ENCODE measurements at regions not wholly inside any gene's neighbourhood (a gene's known extent, or its start where the extent isn't known, plus 50 kb on each side); places are given as distances from the start of the nearest gene placed in this dataset.

DNA sequence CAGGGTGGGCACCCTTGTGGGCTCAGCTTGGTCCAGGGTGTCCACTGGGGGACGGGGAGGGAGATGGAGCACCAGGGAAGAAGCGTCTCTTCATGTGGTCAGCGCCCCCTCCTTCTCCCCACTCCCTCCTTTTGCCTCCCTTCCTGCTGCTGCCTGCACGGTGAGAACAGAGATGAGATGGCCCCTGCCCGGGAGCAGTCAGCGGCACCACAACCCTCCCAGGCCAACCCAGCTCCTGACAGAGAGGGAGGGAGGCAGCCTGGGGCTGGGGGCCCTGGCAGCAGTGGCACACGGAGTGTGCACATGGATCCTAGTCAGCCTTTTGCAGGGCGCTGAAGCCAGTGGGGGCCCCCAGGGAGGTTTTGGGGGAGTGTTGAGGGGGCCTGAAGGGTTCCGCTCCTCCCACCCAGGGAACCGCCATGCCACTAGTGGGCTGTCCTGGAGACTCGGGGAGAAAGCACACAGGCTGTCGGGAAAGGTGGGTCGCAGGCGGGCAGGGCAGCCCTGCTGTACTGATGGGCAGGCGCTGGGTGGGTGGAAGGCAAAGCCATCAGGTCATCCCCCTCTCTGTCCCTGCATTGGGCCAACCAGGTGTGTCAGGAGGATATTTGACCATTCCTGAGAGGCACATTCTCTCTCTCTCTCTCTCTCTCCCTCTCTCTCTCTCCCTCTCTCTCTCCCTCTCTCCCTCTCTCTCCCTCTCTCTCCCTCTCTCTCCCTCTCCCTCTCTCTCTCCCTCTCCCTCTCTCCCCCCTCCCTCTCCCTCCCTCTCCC, 94.3 kb upstream of the BHLHE23 start:
- DNase-seq (ENCODE audit: low read depth): no peak

DNA sequence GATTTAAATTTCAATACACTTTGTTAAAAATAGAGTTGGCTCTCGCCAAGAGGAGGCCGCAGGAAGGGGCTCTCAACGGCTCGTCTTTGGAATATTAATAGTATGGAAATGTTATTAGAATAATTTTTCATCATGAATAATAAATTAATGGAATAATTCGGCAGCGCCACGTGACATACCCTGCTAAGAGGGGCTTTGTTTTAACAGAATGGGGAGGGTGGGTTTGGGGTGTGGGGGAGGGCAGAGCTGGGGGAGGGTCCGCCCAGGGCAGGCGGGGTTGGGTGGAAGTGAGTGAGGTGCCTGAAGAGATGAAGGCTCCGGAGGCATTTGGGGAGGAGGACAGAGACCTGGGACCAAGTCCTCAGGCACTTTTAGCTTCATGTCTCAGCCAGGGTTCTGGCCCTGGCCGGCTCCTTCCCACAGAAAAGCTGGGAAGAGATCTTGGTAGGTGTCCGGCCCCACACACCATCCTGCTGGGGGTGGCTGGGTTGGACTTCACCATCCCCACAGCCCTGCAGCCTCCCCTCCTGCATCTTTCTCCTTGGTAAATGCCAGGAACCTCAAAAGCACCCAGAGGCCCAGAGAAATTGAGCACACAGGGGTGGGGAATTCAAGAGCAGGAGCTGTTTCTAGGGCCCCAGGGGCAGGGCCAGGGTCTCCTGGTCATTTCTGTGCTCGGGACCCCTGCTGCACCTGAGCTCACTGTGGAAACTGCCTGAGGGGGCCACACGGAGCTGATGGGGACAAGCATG, 93.6 kb upstream of the BHLHE23 start:
- no peak for DNase-seq (ENCODE audit: low read depth)

DNA sequence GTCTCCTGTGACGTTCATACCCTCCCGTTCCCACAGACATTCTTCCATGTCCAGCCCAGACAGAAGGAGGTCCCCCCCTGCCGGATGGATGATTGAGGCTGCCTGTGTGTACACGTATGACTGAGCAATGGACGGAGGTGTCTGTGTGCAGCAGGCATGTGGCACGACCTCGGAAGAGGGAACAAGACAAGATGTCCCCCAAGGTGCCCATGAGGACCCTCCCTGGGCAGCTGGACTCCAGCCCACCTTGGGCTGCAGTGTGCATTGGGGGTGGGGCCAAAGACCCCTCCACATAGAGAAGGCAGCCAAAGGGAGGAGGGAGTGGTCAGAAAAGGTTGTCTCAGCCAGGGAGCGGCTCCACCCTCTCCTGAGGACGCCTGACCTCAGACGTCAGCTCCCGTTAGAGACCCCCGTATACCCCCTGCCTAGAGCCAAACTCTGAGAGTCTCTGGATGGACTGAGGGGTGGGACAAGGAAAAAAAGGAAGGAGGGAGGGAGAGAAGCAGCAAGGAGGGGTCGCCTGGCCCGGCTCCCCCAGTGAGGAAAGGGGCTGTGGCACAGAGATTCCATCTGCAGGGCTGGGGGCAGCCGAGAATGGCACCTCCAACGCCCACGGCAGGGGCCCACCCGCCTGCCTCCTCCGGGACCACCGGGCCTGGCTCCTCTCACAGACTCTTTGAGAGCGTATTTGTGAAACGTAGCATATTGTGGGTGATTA, 92.9 kb upstream of the BHLHE23 start:
- no peak for DNase-seq (ENCODE audit: low read depth)

DNA sequence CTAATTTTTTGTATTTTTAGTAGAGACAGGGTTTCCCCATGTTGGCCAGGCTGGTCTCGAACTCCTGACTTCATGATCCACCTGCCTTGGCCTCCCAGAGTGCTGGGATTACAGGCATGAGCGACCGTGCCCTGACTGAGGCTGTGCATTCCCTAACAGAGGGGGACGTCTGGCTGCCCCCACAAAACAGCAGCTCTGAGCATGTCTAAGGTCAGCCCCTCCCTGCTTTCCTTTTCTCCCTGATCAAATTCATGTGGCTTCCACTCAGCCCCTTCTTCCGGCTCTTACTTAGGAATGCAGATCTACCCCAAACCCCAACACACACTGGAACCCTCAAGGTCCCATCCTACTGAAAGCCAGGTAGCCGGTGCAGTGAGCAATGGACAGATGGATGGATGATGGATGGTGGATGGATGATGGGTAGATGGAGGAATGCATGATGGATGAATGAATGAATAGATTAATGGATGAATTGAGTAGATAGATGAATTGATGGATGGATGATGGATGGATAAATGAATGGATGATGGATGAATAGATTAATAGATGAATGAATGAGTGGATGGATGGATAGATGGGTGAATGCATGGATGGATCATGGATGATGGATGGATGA, 91.5 kb upstream of the BHLHE23 start:
- DNase-seq (ENCODE audit: low read depth): no peak

DNA sequence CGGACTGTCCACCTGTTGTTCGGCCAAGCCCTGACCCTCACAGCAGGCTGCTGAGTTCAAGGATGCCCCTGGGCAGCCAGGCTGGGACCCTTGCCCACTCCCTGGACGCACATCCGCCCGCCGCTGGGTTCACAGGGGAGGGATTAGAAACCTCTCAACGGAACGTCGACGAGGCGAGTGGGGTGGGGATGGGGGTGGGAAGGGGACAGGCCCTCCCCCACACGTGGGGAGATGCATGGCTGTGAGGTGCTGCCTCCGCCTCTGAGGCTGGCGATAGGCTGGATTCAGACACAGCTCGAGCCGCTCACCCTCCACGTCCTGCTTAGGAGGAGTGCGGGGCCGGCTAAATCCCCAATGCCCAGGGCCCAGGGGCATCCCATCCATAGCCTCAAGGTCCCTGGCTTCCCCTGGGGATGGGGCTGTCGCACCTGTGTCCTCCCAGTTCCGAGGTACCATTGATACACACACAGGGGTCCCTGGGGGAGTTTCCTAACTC, 90.6 kb upstream of the BHLHE23 start:
- DNase-seq (ENCODE audit: low read depth): no peak

DNA sequence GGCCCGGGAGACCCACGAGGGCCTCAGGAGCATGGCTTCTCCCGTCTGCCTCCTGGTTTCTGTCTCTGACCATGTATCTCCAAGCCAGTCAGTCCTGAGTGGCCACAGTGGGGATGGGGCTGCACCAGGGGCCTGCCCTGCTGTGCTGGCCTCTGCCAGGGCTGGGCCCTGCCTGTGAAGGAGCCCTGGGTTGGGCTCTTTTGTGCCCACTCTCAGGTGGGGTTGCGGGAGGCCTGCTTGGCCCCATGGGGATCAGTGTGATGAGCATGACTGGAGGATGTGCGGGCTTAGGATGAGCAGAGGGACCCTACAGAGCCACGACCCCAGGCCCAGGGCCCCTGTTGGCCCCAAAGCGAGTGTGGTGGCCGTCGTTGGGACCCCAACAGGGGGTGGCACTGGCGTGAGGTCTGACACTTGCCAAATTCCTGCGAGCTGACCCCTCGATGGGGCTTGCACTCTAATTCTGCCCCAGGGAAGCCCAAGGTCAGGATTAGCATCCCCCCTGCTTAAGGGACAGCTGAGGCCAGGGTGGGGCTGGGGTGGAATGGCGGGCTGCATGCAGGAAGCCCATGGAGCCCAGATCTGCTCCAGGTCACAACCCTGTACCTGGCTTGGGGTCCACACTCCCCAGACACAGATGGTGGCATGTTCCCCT, 90.0 kb upstream of the BHLHE23 start:
- DNase-seq (ENCODE audit: low read depth): no peak

DNA sequence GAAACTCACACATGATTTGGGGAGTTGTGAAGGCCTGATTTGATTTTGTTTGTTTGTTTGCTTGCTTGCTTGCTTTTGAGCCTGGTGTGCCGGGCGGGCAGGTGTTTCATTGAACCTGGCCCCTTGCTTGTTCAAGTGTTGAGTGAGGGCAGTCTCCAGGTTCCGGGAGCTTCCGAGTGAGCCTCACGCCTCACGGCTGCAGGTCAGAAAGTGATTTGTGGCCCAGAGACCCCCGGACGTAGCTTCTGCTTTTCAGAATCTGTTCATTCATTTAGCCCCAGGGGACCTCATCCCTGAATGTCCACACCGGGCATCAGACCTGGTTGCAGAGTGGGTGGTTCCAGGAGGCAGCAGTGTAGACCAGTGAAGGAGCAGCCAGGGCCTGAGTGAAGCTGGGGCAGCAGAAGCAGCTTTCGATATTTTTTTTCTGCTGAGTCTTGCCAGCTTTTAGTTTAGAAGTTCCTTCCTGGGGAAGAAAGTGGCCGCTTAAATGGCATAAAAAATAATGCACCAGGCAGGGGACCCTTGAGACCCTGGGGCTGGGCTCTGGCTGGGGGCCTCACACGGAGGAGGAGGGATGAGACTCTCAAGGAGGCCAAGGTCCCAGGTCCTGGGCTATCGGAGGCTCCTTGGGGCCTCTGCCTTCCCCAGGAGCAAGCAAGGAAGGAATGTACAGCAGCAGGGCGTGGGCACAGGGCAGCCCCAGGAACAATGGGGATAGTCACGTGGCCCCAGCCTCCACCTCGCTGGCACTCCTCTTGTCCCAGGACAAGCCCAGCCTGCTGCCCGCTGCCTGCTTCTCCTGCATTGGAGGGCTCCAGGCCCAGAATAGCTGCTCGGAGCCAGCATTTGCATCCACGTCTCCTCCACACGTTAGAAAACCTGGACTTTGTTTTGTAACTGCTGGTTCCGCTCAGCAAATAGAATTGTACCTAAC, 89.2 kb upstream of the BHLHE23 start:
- DNase-seq (ENCODE audit: low read depth): no peak

DNA sequence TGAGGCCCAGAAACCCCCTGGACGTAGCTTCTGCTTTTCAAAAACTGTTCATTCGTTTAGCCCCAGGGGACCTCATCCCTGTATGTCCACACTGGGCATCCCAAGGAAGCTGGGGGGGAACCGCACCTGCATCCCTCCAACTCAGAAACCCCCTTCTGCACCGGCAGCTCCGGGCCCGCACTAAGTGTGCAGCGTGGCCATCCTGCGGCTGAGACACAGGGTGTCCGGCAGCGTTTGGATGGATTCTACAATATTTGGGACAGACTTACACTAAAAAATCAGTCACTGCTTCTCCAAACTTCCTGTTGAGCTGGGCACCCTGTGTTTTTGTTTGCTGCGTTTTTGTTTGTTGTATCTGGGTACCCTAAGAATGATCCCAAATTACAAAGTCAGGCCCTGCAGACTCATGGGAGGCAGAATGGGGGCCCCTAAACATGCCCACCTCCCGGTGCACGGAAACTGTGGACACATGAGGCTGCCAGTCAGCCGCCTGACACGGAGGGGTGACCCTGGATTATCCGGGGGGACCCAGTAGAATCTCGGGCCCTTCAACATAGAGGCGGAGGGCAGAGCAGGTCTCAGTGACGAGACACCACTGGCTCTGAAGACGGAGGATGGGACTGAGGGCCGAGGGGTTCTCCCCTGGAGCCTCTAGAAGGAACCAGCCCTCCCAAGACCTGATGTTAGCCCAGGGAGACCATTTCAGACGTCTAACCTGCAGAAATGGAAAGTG, 88.2 kb upstream of the BHLHE23 start:
- no peak for DNase-seq (ENCODE audit: low read depth)

DNA sequence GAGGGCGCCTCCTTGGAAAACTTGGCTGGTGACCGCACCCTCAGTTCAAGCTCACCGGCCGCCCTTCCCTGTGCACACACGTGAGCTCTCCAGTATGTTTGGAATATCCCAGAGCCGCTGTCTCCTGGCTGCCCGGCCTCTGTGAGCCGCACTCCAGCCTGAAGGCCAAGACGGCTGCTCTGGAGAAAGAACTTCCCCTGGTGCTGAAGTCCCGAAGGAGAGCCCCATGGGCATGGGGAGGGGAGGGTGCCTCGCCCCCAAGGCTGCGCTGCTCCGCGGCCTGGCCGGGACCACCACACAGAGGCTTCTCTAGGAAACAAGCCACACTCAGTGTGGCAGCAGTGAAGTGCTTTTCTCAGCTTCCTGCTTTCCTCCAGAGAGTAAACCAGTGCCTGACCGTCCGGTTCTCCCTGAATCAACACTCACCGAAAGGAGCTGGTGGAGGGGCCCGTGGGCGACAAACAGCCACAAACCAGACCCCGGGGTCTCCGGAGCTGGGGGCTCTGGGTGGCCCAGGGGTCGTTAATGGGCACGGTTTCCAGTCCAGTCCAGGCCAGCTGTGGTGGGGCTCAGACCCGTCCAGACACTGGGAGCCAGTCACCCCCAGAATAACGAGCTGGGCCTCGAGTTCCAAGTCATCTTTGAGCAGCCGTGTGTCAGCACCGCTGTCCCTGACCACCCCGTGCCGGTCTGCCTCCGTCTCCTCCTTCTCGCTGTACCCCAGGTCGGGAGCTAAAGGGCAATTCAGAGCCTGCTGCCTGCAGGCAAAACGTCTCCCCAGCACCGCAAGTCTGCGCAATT, 87.4 kb upstream of the BHLHE23 start:
- DNase-seq (ENCODE audit: low read depth): no peak

DNA sequence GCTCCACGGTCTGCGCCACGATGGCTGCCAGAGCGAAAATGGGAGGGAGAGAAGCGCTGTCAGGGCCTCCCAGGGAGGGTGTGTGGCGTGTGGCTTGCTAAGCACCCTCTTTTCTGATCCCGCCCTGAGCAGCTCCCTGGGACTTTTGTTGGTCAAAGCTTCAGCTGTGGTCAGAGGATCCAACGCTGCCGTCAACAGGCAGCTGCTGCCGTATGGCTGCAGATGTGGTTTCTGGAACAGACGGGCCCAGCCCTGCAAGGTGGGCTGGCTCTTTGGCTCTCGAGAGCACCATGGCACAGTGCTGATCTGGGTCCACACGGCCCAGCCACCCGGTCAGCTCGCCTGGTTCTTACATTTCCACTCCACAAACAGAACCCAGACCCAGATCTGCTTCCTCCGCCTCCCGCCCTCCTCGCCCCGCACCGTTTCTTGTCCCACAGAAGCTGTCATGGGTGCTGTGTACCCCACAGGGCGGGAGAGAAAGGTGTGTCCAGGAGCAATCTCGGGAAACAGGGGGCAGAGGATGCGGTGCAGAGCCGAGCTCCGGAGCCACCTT, 86.0 kb upstream of the BHLHE23 start:
- no peak for DNase-seq (ENCODE audit: low read depth)

DNA sequence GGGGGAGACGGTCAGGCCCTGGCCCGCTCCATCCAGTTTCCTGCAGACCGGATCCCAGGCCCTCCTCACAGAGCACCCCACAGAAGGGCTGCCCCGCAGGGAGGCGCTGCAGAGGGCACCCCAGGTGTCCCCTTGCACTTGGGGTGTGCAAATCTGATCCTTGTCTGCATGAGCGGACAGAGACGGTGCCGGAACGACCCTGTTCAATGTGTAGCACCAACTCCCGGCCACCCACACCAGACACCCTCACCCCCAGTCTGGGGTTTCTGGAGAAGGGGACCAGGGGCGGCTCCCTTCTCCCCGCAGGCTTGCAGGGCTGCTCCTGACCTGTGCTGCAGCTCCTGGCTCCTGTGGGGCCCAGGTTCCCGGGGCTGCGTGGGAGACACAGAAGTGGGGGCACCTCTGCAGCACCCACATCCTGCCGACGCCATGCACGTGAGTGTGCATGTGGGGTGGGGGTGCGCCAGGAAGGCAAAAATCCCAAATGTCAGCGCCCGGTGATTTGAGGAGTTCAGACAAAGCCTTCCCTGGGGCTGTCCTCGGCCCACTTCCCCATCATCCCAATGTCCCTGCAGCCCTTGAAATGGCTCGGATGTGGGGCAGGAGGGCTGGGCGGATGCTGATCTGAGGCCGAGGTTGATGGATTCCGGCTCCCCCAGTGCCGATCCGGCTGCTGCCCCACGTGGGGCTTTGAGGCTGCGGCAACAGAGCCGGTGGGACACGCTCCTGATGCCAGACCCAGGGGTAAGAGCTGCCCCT, 85.3 kb upstream of the BHLHE23 start:
- DNase-seq (ENCODE audit: low read depth): no peak

DNA sequence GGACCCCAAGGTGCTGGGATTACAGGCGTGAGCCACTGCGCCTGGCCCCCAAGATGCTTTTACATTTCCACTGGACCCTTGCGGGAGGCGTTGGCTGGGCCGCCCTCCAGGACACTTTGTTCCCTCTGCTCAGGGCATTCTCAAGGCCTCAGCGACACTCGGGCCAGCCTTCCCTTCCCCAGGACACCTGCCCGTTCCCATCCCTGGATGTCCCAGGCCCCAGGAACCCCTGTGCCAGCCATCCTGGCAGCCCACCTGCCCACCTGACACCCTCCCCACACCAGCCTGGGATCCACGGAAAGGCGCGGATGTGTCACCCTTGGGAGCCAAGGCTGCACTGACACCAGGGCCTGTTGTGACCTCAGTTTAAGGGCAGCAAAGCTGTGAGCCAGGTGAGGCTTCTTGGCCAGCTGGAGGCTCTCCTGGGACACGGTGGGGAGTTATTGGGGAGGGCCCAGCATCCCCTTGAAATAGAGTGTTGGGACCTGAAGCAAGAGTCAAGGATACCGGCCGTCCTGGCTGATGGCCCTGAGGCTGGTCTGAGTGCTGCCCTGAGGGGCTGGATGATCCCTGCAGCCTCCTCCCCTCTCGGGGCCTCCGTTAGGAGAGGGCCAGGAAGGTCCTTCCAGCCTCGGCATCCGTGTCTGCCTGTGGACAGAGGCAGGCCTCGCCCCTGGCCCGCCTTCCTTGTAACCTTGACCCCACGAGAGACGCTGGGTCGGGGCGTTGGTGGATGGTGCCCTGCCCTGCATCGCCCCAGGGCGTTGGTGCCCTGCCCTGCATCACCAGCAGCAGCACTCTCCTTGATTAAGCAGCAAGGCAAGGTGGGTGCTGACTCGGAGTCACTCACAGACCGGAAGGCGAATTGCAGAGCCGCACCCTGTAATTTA, 84.2 kb upstream of the BHLHE23 start:
- DNase-seq (ENCODE audit: low read depth): no peak

DNA sequence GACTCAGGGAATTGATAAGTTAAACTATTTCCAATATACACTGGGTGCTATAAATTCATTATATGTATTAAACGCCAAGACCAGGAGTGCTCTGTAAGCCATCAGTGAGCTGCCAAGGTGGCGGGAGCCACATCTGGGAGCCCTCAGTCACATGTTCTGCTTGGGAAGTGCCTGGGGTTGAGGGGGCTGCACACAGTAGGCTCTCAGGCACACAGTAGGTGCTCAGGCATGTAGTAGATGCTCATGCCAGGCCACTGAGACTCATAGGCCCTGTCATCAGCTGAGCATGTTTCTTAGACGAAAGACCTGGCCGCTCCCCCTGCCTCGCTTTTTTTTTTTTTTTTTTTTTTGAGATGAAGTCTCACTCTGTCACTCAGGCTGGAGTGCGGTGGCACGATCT, 83.3 kb upstream of the BHLHE23 start:
- DNase-seq (ENCODE audit: low read depth): no peak

DNA sequence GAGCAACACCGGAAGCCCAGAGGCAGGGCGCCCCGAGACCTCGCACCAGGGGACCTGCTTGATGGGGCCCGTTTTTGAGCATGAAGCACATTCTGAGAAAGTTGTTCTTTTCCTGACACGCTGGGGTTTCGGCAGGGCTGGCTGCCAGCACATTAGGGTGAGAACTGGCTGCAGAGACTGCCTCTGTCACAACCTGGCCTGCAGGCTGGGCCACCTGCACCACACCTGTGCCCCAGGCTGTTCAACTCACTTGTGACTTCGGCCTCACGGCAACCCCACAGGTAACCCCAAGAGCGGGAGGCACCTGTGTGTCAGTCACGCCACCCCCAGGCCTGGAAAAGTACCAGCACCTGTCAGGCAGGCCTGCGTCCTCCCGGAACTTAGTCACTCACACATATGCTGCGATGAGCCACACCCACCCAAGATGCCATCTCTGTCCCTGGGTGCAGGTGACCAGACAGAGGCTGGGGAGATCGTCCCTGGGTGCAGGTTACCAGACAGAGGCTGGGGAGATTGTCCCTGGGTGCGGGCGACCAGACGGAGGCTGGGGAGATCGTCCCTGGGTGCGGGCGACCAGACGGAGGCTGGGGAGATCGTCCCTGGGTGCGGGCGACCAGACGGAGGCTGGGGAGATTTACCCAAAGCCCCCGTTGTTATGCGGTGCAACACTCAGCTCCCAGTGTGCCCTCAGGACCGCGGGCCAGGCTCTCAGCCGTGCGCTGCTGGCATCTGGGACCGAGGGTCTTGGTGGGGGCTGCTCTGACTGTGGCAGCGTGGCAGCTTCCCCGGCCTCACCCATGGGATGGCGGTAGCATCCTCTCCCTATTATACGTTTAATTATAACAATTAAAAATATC, 82.5 kb upstream of the BHLHE23 start:
- DNase-seq (ENCODE audit: low read depth): no peak

DNA sequence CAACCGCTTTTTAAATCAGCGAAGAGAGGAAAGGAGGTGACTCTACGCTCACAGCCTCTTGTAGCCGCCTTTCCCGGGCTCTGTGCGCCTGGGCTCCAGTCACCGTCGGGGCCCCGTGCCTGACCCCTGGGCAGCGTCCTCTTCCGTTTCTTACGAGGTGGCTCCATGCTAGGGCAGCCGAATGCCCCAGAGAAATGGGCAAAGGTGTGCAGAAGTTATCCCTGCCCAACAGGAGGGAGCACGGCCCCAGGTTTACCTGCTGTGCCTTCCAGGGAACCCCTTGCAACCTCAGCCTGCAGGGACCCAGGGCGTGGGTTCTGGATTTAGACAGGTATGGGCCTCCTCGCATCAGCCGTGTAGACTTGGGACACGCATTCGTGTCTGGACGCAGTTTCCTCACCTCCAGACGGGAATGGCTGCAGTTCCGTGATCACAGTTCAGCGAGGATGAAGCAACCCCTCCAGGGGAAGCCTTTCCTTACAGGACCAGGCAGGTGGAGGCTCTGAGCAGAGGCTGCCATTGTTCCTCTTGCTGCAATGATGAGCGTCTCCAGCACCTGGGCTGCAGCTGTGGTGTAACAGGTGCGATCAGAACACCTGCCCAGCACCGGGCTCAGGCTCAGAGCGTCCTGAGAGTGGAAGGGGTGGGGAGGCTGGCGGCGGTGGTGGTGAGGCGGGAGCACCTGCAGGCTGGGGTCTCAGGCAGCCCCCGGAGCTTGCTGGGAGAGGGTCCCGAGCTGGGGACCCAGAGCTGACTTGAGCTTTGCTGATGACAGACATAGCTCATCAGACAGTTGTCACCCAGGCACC, 81.3 kb upstream of the BHLHE23 start:
- no peak for DNase-seq (ENCODE audit: low read depth)

Data from activated T-cell treated with anti-CD3 and anti-CD28 coated beads for 48 hours (primary cell).